Esophagus muscularis mucosa (tissue), 4 donors: ENCODE measurements at regions not wholly inside any gene's neighbourhood (a gene's known extent, or its start where the extent isn't known, plus 50 kb on each side); places are given as distances from the start of the nearest gene placed in this dataset.

Experiments used
- CTCF ChIP-seq, 3 experiments: fragments of 200-600 bp in 2 of 3; fragments of 450-650 bp in 1 of 3; sonication (generic) in 2 of 3; IDR thresholded peaks; one replicate each; pipeline ENCODE4 v1.5.1; 2017 to 2019; ENCODE audit warnings: antibody characterized with exemption in 3 of 3, mild to moderate bottlenecking in 2 of 3, moderate library complexity in 1 of 3
- EP300 ChIP-seq: sonication (generic); formaldehyde crosslinking; IDR thresholded peaks from one replicate; pipeline ENCODE4 v1.6.1; 2017; ENCODE audit warnings: antibody characterized with exemption
- POLR2AphosphoS5 ChIP-seq, 2 donors: sonication (generic); formaldehyde crosslinking; IDR thresholded peaks; one replicate each; pipeline ENCODE4 v1.6.1; 2017; ENCODE audit warnings: antibody characterized with exemption in 2 of 2

GRCh38 chr3:194745422-194746184 is 59.9 kb downstream of the FAM43A start:
- no peak for TF ChIP-seq CTCF (IDR thresholded peaks at IDR 0.05)
- no peak for TF ChIP-seq EP300
- TF ChIP-seq POLR2AphosphoS5 (IDR thresholded peaks at IDR 0.05), result no peak
